NCI-H2196 treated with DMSO at 0.1 percent for 48 hours (cell line): ENCODE measurements at regions not wholly inside any gene's neighbourhood (a gene's known extent, or its start where the extent isn't known, plus 50 kb on each side); places are given as distances from the start of the nearest gene placed in this dataset.

ENCODE experiments used
- DNase-seq: peaks from one replicate; lab custom pipeline; 2025; ENCODE audit not compliant: unreplicated experiment; lab: John Stamatoyannopoulos, UW

GRCh38 chr22:46077669-46078099 is 72.6 kb upstream of the PPARA start:
- no peak for DNase-seq

GRCh38 chr22:46078241-46079092 is 71.9 kb upstream of the PPARA start:
- DNase-seq: peak; percentile 80

GRCh38 chr22:46079093-46079860 is 71.0 kb upstream of the PPARA start:
- no peak for DNase-seq

- DNase-seq: peak; percentile 67
Observed at GRCh38 chr22:46079861-46080821, 70.2 kb upstream of the PPARA start.

GRCh38 chr22:46081036-46081830 is 69.1 kb upstream of the PPARA start:
- no peak for DNase-seq

- no peak for DNase-seq
Observed at GRCh38 chr22:46081831-46082210, 68.5 kb upstream of the PPARA start.

- DNase-seq: no peak
Observed at GRCh38 chr22:46082633-46083032, 67.7 kb upstream of the PPARA start.

- no peak for DNase-seq
Observed at GRCh38 chr22:46083383-46084350, 66.7 kb upstream of the PPARA start.

GRCh38 chr22:46084376-46084775 is 66.0 kb upstream of the PPARA start:
- DNase-seq: no peak

GRCh38 chr22:46084943-46085827 is 65.1 kb upstream of the PPARA start:
- peak; percentile 84 for DNase-seq

GRCh38 chr22:46085828-46086576 is 64.3 kb upstream of the PPARA start:
- no peak for DNase-seq

- DNase-seq: no peak
Observed at GRCh38 chr22:46086577-46087335, 63.6 kb upstream of the PPARA start.

- no peak for DNase-seq
Observed at GRCh38 chr22:46087336-46087690, 63.0 kb upstream of the PPARA start.

- peak; percentile 70 for DNase-seq
Observed at GRCh38 chr22:46087816-46088277, 62.5 kb upstream of the PPARA start.

GRCh38 chr22:46088541-46089311 is 61.6 kb upstream of the PPARA start:
- DNase-seq: no peak
